ENCODE measurements at regions not wholly inside any gene's neighbourhood (a gene's known extent, or its start where the extent isn't known, plus 50 kb on each side); places are given as distances from the start of the nearest gene placed in this dataset.

DNA sequence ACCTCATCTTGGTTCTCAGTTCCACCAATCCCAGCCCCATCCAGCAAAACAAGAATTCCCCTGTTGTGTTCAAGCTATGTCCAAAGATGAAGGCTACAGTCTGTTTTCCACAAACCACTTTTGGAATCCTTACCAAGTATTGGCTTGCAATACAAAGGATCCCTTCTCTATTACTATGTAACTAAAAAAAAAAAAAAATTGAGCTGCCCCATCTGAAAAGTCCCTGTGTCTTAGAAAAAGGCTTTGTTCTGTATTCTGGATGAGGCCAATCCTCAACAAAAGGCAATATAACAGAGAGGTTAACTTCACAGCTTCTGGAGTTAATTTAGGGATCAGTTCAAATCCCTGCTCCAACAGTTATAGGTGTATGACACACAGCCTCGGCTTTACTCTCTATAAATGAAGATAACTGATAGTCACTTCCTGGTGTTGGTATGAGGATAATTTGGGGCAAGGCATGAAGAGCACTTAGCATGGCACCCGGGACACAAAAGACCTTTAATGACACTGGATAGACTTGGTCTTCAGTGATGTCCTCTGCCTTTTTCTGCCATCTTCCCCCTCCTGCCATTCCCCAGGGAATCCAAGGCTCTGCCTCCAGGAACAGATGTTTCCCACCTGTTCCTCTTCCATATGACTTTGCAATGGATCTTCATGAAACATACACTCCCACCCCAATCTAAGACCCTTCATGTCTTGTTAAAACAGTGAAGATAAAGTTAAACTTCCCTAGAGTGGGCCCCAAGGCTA is 61.2 kb upstream of the ATL2 start:
- TF ChIP-seq, protein P1, sequence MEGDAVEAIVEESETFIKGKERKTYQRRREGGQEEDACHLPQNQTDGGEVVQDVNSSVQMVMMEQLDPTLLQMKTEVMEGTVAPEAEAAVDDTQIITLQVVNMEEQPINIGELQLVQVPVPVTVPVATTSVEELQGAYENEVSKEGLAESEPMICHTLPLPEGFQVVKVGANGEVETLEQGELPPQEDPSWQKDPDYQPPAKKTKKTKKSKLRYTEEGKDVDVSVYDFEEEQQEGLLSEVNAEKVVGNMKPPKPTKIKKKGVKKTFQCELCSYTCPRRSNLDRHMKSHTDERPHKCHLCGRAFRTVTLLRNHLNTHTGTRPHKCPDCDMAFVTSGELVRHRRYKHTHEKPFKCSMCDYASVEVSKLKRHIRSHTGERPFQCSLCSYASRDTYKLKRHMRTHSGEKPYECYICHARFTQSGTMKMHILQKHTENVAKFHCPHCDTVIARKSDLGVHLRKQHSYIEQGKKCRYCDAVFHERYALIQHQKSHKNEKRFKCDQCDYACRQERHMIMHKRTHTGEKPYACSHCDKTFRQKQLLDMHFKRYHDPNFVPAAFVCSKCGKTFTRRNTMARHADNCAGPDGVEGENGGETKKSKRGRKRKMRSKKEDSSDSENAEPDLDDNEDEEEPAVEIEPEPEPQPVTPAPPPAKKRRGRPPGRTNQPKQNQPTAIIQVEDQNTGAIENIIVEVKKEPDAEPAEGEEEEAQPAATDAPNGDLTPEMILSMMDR (IDR thresholded peaks at IDR 0.05) = no peak
- TF ChIP-seq EP300 (IDR thresholded peaks at IDR 0.05) = no peak
- TF ChIP-seq POLR2AphosphoS5 (IDR thresholded peaks at IDR 0.05) = no peak
- TF ChIP-seq POLR2A (IDR thresholded peaks at IDR 0.05) = no peak

All from gastroesophageal sphincter (tissue), 3 donors.